H1 (cell line): ENCODE measurements at regions not wholly inside any gene's neighbourhood (a gene's known extent, or its start where the extent isn't known, plus 50 kb on each side); places are given as distances from the start of the nearest gene placed in this dataset.

Experiments
- CTCF ChIA-PET: fragments of 300-600 bp; sonication (Branson Sonifier 250); formaldehyde crosslinking; loops from one replicate; lab custom pipeline; 2021; ENCODE audit not compliant: partially characterized antibody; lab: Charles Lee
- POLR2A ChIA-PET: fragments of 300-600 bp; sonication (Branson Sonifier 250); formaldehyde crosslinking; loops from one replicate; lab custom pipeline; 2021; ENCODE audit warnings: inconsistent platforms; ENCODE audit not compliant: partially characterized antibody; lab: Charles Lee
- DNase-seq, 2 experiments: peaks; one replicate each; pipeline versions ENCODE4 v3.0.0 to v3.0.0-alpha.2; 2010 to 2022; ENCODE audit warnings: low spot score in 2 of 2, low read depth in 1 of 2, mixed read lengths in 1 of 2
- FAIRE-seq: peaks from 2 replicates; lab custom pipeline; 2011; peaks lifted over from hg19 to GRCh38; lab: Jason Lieb, UNC
- H2AFZ ChIP-seq: 2 replicates; pipeline ENCODE4 v1.8.1; 2012; ENCODE audit warnings: low read length, inconsistent platforms
- H2AK5ac ChIP-seq: 2 replicates; pipeline ENCODE4 v1.6.1; 2013; ENCODE audit warnings: low read depth, low read length
- H2BK120ac ChIP-seq: replicated peaks from 2 replicates; pipeline ENCODE3; 2013; ENCODE audit warnings: low read depth, low read length, inconsistent platforms
- H2BK12ac ChIP-seq: 2 replicates; pipeline ENCODE4 v1.6.1; 2013; ENCODE audit warnings: low read depth, low read length
- H2BK15ac ChIP-seq: 2 replicates; pipeline ENCODE4 v1.6.1; 2013; ENCODE audit warnings: low read length
- H2BK20ac ChIP-seq: 2 replicates; pipeline ENCODE4 v1.6.1; 2013; ENCODE audit warnings: low read length
- H2BK5ac ChIP-seq: 2 replicates; pipeline ENCODE4 v1.6.1; 2013; ENCODE audit warnings: low read depth, low read length
- H3K14ac ChIP-seq: 2 replicates; pipeline ENCODE4 v1.6.1; 2013; ENCODE audit warnings: inconsistent platforms; ENCODE audit not compliant: insufficient read length
- H3K18ac ChIP-seq: 2 replicates; pipeline ENCODE4 v1.6.1; 2013; ENCODE audit warnings: low read length; ENCODE audit errors: extremely low read depth
- H3K23ac ChIP-seq: 2 replicates; pipeline ENCODE4 v1.6.1; 2013; ENCODE audit warnings: inconsistent platforms; ENCODE audit not compliant: insufficient read length
- H3K23me2 ChIP-seq: 2 replicates; pipeline ENCODE4 v1.6.1; 2013; ENCODE audit warnings: low read depth, low read length
- H3K27ac ChIP-seq: 2 replicates; pipeline ENCODE4 v1.6.1; 2011; ENCODE audit warnings: low read depth, low read length, inconsistent platforms
- H3K27me3 ChIP-seq, 4 experiments: replicated peaks in 1 of 4; 1 replicate in 1 of 4; 2 replicates in 3 of 4; pipeline versions ENCODE4 v1.6.1 to v1.8.1; 2011 to 2013; ENCODE audit warnings: low read length in 3 of 4, mild to moderate bottlenecking in 3 of 4, inconsistent platforms in 2 of 4, mixed read lengths in 2 of 4, moderate library complexity in 1 of 4; ENCODE audit not compliant: control insufficient read depth in 3 of 4, insufficient read depth in 3 of 4; ENCODE audit errors: extremely low read depth in 1 of 4
- H3K36me3 ChIP-seq, 4 experiments: 2 replicates each; pipeline versions ENCODE4 v1.6.1 to v1.8.1; 2011 to 2013; ENCODE audit warnings: mild to moderate bottlenecking in 4 of 4, low read length in 3 of 4, moderate library complexity in 2 of 4, control low read depth in 1 of 4, inconsistent platforms in 1 of 4; ENCODE audit not compliant: insufficient read depth in 4 of 4, control insufficient read depth in 2 of 4
- H3K4ac ChIP-seq: replicated peaks from 2 replicates; pipeline ENCODE3; 2013; ENCODE audit warnings: low read length, low read depth, mixed read lengths, inconsistent platforms; ENCODE audit not compliant: insufficient read length
- H3K4me1 ChIP-seq, 4 experiments: replicated peaks in 1 of 4; 1 replicate in 1 of 4; 2 replicates in 3 of 4; pipeline versions ENCODE4 v1.6.1 to v1.8.1; 2011 to 2013; ENCODE audit warnings: low read length in 3 of 4, inconsistent platforms in 2 of 4, mixed read lengths in 1 of 4; ENCODE audit not compliant: insufficient read depth in 4 of 4, control insufficient read depth in 3 of 4
- H3K4me2 ChIP-seq, 2 experiments: 2 replicates each; pipeline versions ENCODE4 v1.6.1 to v1.8.1; 2011 to 2013; ENCODE audit warnings: low read depth in 2 of 2, low read length in 2 of 2, control low read depth in 1 of 2, inconsistent platforms in 1 of 2, mild to moderate bottlenecking in 1 of 2; ENCODE audit not compliant: insufficient read depth in 1 of 2
- H3K4me3 ChIP-seq, 4 experiments: fragments of 200-600, 300-600 bp in 1 of 4; sonication (generic), shearing (Covaris generic), sonication (Bioruptor Twin) in 1 of 4; 2 replicates each; pipeline versions ENCODE4 v1.5.1 to v1.8.1; 2011 to 2016; ENCODE audit warnings: low read length in 4 of 4, low read depth in 3 of 4, control low read depth in 2 of 4, inconsistent platforms in 2 of 4, mild to moderate bottlenecking in 2 of 4, mixed read lengths in 1 of 4, moderate library complexity in 1 of 4; ENCODE audit not compliant: insufficient read depth in 2 of 4; ENCODE audit errors: extremely low read depth in 1 of 4
- H3K56ac ChIP-seq: replicated peaks from 2 replicates; pipeline ENCODE3; 2013; ENCODE audit warnings: low read depth, mild to moderate bottlenecking, mixed read lengths, low read length, inconsistent platforms; ENCODE audit not compliant: insufficient read length
- H3K79me1 ChIP-seq: 2 replicates; pipeline ENCODE4 v1.6.1; 2013; ENCODE audit warnings: low read depth, low read length, control low read depth
- H3K79me2 ChIP-seq, 2 experiments: 2 replicates each; pipeline versions ENCODE4 v1.6.1 to v1.8.1; 2012 to 2013; ENCODE audit warnings: low read length in 2 of 2, mild to moderate bottlenecking in 2 of 2, inconsistent platforms in 1 of 2; ENCODE audit not compliant: insufficient read depth in 2 of 2, control insufficient read depth in 1 of 2
- H3K9ac ChIP-seq, 4 experiments: replicated peaks in 1 of 4; 1 replicate in 1 of 4; 2 replicates in 3 of 4; pipeline versions ENCODE4 v1.6.1 to v1.8.1; 2011 to 2013; ENCODE audit warnings: low read depth in 3 of 4, low read length in 3 of 4, control low read depth in 2 of 4, mild to moderate bottlenecking in 2 of 4, moderate library complexity in 2 of 4, inconsistent platforms in 1 of 4; ENCODE audit errors: extremely low read depth in 1 of 4
- H3K9me3 ChIP-seq, 2 experiments: 2 replicates each; pipeline versions ENCODE4 v1.6.1 to v1.8.1; 2012 to 2013; ENCODE audit warnings: mild to moderate bottlenecking in 2 of 2, moderate library complexity in 2 of 2, control low read depth in 1 of 2, inconsistent platforms in 1 of 2, low read depth in 1 of 2, low read length in 1 of 2, mixed read lengths in 1 of 2; ENCODE audit not compliant: insufficient read depth in 2 of 2
- H4K20me1 ChIP-seq, 2 experiments: replicated peaks in 1 of 2; 2 replicates each; pipeline versions ENCODE3 to v1.8.1; 2011 to 2013; ENCODE audit warnings: inconsistent platforms in 2 of 2, low read length in 2 of 2, mild to moderate bottlenecking in 1 of 2; ENCODE audit not compliant: insufficient read depth in 2 of 2, control insufficient read depth in 1 of 2
- H4K5ac ChIP-seq: 2 replicates; pipeline ENCODE4 v1.6.1; 2013; ENCODE audit warnings: low read length, low read depth, mixed read lengths, inconsistent platforms; ENCODE audit not compliant: insufficient read length
- H4K8ac ChIP-seq: 2 replicates; pipeline ENCODE4 v1.8.0; 2013; ENCODE audit warnings: mild to moderate bottlenecking, moderate library complexity, low read length, inconsistent platforms; ENCODE audit not compliant: insufficient read depth; ENCODE audit errors: extremely low read depth
- H4K91ac ChIP-seq: replicated peaks from 2 replicates; pipeline ENCODE3; 2013; ENCODE audit warnings: low read length, mixed read lengths, inconsistent platforms; ENCODE audit not compliant: insufficient read length
- CBX5 ChIP-seq: fragments of 300-800, 300-1000 bp; sonication (generic); IDR thresholded peaks from 2 replicates; pipeline ENCODE4 v1.7.1; 2016; ENCODE audit warnings: antibody characterized with exemption, low read length, low read depth
- HDAC6 ChIP-seq: IDR thresholded peaks from one replicate; pipeline ENCODE4 v1.7.1; 2012; ENCODE audit warnings: low read depth, mild to moderate bottlenecking, inconsistent platforms, low read length, moderate library complexity
- SP2 ChIP-seq: IDR thresholded peaks from 2 replicates; pipeline ENCODE4 v1.6.1; 2012; ENCODE audit warnings: mild to moderate bottlenecking, low read length, inconsistent platforms
- TBP ChIP-seq: IDR thresholded peaks from 2 replicates; pipeline ENCODE4 v1.6.1; 2011; ENCODE audit warnings: low read depth, low read length, improper control_type of control experiment
- WGBS, 2 experiments: shearing (Covaris generic) in 1 of 2; methylation state at CpG; one replicate each; pipeline versions ENCODE4 v1.1.6 to v1.1.7; 2013 to 2015; ENCODE audit warnings: low lambda C conversion rate in 2 of 2, mixed read lengths in 2 of 2, inconsistent platforms in 1 of 2, low coverage in 1 of 2, missing lambda C conversion rate in 1 of 2; ENCODE audit not compliant: insufficient replicate concordance in 2 of 2, insufficient coverage in 1 of 2, insufficient read length in 1 of 2; ENCODE audit errors: extremely low coverage in 1 of 2, missing lambda C conversion rate in 1 of 2; 5-methylcytosine and 5-hydroxymethylcytosine counted together

- Histone ChIP-seq H3K23me2 (no peaks in the 10 kb centered on the region; the same call in 1 of the 2 replicates), H2BK12ac (no peak overlapping the region), H3K79me2 (no peaks in the 10 kb centered on the region), H2AK5ac (no peak overlapping the region), H3K4ac (no peak overlapping the region), H2AFZ (no peak overlapping the region), H2BK5ac (no peak overlapping the region), H4K20me1 (no peaks in the 10 kb centered on the region), H3K18ac (no peak overlapping the region), H3K27ac (no peak overlapping the region), H3K4me1 (no peaks in the 10 kb centered on the region), H2BK15ac (no peak overlapping the region), H2BK120ac (no peak overlapping the region), H3K56ac (no peak overlapping the region), H3K14ac (no peak overlapping the region), H4K5ac (no peak overlapping the region), H3K9me3 (no peaks in the 10 kb centered on the region), H3K4me3 (no peak overlapping the region), H2BK20ac (no peak overlapping the region), H4K8ac (no peak overlapping the region), H3K4me2 (no peak overlapping the region), H4K91ac (no peak overlapping the region), H3K36me3 (no peaks in the 10 kb centered on the region), H3K9ac (no peak overlapping the region), H3K79me1 (no peaks in the 10 kb centered on the region), H3K23ac (no peak overlapping the region), H3K27me3 (no peaks in the 10 kb centered on the region)
- no peak for FAIRE-seq
- no peak for DNase-seq
- POLR2A ChIA-PET: no interaction called here
- WGBS, 2 experiments: 100% methylated on average over 1 of the region's 1 CpG; no CpG with 5 or more reads in 1 of the 2 experiments
- CTCF ChIA-PET: no interaction called here
- TF ChIP-seq CBX5: no peak
- TF ChIP-seq TBP: no peak
- no peak for TF ChIP-seq SP2
- no peak for TF ChIP-seq HDAC6
Measured at GRCh38 chr5:92976156-92976555, 604.9 kb downstream of the NR2F1-AS1 start.
